GM18499 (cell line): ENCODE measurements at regions not wholly inside any gene's neighbourhood (a gene's known extent, or its start where the extent isn't known, plus 50 kb on each side); places are given as distances from the start of the nearest gene placed in this dataset.

Experiments used
- ATAC-seq: cut with Tn5 transposase; IDR thresholded peaks from one replicate; pipeline ENCODE4 v1.9.1; 2021; ENCODE audit warnings: moderate number of reproducible peaks; ENCODE audit not compliant: insufficient read depth, unreplicated experiment

GRCh38 chr1:37306461-37306860, 167.9 kb upstream of the ZC3H12A start:
- no peak for ATAC-seq

DNA sequence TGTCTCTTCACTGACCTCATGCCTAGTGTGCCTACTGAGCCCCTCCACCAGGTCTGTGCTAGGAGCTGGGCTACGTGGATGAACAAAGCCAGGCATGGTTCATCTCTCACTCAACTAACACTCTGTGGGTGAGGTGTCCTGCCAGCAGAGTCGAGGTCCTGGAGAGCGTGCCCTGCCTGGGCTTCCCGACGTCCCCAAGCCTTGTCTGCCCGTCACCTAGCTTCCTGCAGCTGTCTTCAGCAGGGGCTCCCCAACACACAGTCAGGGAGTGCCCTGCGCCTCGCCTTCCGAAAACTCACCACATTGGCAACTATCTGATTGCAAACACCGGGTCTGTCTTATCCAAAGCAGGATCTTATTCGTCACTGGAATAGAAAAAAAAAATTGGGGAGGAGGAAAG, 167.5 kb upstream of the ZC3H12A start:
- ATAC-seq: no peak

DNA sequence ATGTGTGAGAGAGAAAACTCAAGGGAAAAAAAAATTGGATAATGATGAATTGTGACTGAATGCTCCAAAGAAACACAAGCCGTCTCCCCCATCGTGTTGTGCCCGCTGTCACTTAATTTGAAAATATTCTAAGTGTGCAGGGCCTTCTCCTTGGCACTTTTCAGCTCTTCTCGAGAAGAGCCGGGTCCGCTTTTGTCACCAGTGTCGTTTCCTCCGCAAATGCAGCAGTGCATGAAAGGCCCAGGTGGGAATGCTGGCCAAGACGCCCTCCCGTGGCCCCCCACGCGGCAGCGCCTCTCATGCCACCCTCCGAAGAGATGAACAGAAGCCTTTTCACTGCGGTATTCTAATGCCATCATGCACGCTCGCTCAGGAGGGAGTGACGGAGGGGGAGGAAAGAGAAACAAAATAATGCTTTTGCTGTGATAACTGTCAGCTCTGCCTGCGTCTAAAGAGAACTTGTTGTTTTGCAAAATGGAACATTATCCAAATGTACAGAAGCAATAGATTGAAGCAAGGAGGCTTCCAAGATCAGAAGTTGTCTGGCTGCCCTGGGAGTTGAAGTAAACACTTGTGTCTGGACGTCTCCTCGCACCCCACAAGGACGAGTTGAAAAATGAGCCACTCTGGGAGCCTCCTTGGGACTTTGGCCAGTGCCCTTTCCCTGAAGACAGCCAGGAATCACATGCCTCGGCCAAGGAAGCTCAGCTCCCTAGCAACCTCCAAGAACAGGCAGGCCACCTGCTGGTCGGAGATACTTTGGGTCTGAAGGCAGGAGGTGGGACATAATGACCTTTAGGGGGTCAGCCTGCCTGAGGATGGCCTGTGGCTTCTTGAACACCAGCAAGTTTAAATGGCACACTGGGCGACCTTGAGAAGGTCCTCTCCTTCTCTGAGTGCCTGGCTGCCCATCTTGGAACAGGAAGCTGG, 166.1 kb upstream of the ZC3H12A start:
- no peak for ATAC-seq

DNA sequence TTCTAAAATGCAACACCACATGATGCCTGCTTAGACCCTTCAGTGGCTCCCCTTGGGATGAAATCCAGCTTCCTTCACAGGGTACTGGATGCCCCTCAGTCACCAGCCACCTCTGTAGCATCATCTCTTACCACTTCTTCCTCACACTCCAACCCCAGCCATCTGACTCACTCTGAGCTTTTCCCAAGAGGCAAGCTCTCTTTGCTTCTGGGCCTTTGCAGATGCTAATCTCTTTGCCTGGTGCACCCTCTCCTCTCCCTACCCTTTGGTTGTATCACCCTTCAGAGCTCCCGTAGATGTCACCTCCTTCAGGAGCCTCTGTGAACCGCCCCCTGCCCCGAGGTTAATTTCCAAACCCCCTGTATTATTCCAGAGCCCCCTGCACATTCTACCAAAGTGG, 164.8 kb upstream of the ZC3H12A start:
- ATAC-seq: no peak

DNA sequence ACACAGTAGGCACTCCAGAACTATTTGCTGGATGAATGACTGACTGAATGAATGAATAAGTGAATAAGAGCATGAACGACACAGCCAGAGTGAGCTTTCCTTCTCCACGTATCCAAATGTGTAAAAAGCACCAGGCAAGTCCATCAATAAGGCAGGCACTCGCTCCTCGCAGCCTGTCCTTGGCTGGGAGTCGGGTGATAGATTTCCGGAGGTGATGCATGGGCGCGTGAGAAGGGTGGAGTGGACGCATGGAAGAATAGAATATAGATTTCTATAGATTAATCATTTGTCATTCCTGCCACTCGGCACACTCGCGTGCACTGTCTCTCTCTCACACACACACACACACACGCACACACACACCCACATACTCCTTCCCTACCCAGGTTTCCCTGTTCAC, 164.3 kb upstream of the ZC3H12A start:
- ATAC-seq: no peak

DNA sequence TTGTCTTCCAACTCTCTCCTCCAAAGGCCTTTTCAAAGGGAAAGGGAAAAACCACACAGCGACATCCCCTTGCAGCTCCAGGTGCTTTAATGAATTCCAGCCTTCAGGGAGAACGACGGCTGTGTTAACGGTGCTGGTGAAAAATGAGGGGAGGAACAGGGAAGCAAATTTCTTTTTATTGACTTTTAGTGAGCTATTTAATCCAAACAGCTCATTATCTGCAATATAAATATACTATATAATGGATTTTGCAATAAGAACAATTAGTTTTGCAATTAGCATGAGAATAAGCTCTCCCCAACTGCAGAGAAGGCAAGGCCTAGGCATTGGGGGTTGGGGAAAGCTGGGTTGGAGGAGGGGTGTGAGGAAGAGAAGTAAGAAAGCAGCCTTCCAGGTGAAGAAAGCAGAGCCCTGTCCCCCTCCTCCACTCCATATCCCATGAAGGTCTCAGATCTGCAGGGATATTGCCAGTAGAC, 159.0 kb upstream of the ZC3H12A start:
- no peak for ATAC-seq

DNA sequence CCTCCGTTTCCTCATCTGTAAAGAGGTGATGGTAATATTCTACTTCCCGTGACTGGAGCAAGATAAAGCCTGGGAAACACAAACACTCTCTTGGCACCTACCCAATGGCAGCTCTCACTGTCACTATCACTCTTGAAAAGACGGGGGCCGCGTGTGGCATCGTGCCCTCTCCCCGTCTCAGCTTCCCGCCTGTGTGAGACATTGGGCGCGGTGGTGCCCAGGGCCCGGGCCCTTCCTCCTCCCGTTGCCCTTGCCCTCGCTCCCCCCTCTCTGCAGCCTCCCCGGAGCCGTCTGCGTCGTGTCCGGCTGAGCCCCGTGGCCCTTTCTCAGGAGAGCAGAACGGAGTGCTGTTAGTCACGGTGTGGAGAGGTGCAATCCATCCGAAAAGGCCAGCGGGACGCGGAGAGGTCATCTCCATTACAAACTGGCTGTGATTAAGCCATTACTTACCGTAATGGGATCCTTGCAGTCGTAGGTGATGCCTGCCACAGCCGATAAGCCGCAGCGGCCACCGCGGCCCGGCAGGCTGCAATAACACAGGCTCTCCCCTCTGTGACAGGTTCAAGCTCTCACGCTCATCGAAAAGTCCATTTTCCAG, 156.4 kb upstream of the ZC3H12A start:
- ATAC-seq: no peak

GRCh38 chr1:37318490-37318889, 155.9 kb upstream of the ZC3H12A start:
- ATAC-seq: no peak

GRCh38 chr1:37319284-37319683, 155.1 kb upstream of the ZC3H12A start:
- ATAC-seq: no peak

DNA sequence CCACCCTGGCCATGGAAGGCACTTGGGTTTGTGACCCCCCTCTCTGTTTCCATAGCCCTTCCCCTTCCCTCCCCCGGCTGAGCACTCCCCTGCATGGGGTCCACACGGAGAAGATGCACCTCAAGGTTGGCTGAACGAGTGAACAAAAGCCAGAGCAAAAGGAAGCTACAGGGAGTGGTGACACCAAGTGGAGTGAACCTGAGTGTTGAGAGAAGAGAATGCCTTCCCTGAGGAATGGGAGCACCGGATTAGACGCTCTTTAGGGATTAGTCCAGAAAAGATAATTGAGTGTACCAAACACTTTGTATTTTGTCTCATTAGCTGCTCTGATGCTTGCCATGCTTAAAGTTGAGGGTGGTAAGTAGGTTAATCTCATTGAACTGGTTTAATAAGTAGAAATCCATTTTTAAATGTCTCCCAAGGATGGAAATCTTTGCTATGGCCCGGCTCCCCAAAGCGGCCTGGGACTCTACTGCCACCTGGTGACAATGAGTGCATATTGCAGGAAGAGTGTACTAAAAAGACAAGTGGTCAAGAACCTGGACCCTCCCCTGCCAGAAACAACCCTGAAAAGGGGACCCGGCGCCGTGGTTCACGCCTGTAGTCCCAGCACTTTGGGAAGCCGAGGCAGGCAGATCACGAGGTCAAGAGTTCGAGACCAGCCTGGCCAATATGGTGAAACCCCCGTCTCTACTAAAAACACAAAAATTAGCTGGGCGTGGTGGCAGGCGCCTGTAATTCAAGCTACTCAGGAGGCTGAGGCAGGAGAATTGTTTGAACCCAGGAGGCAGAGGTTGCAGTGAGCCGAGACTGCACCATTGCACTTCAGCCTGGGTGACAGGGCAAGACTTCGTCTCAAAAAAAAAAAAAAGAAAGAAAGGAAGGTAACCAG, 150.6 kb upstream of the ZC3H12A start:
- ATAC-seq: no peak

- no peak for ATAC-seq
Observed at GRCh38 chr1:37325010-37325409, 149.4 kb upstream of the ZC3H12A start.

DNA sequence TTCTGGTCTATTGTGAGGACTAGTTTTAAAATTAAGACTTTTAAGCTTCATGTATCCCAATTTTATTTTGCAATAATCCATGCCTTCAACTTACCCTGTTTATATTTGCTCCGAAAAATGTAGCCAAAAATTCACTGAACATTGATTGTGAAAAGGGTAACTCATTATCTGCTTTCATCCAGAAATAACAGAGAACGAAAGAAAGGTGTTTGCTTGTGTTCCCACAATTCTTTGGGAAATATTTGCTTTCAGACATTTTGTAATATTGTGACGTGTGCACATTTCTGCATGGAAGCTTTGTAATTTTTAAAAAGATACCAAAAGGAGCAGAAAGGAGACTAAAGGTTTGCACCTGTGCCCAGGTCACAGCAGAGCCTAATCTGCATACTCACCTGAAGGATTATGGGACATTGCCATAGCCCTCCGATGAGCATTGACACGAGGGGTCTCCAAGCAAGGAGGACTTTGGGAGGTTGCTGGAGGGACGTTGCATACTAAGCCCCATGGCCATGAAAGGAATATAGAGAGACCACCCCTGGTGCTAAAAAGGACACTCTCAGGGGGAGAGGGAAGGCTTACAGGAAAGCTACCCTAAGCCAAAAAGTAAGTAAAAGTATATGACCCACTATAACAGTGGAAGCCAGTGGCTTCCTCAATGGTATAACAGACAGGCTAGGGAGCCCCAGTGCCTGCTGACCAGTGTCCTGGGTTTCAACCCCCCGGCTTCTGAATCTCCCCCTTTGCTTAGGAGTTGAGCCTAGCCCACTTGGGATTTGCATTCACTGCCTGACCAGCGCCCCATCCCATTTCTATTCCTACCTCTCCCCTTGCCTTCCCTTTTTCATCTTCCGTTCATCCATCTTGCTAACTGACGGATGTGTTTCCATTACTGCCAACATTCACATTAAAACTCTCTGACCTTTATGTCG, 148.6 kb upstream of the ZC3H12A start:
- no peak for ATAC-seq

DNA sequence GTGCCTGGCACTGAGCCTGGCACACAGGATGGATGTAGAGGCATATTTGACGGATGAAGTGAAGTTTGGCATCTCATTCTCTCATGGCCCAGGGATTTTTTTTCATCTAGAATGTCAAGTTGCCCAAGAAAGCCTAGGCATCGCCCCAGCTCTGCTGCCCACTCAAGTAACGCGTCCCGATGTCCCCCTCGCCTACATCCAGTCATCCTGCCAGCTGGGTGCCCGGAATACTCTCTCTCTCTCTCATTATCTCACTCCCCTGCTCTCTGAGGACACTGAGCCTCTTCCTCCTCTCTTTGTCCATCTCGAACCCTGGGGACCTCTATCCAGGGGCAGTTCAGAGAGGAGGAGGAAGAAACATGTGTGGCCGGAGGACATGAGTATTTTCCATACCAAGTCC, 142.3 kb upstream of the ZC3H12A start:
- no peak for ATAC-seq

DNA sequence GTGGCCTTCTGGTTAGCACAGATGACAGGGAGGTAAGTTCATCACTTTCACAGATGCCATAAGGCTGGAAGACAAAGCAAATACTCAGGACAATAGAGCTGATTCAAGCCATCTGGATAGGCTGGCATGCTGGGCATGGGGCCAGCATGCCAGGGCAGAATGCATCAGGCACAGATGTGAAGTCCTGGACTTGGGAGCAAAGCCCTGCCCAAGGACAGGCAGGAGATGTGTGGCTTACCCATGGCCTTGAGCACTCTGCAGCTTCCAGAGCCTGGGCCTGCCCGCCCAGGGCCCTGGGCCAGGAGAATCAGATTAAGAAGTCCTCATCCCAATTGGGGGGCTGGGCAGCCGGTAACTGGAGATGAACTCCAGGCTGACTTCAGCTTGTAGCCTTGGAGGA, 135.7 kb upstream of the ZC3H12A start:
- no peak for ATAC-seq

- no peak for ATAC-seq
Observed at GRCh38 chr1:37342736-37343135, 131.6 kb upstream of the ZC3H12A start.

DNA sequence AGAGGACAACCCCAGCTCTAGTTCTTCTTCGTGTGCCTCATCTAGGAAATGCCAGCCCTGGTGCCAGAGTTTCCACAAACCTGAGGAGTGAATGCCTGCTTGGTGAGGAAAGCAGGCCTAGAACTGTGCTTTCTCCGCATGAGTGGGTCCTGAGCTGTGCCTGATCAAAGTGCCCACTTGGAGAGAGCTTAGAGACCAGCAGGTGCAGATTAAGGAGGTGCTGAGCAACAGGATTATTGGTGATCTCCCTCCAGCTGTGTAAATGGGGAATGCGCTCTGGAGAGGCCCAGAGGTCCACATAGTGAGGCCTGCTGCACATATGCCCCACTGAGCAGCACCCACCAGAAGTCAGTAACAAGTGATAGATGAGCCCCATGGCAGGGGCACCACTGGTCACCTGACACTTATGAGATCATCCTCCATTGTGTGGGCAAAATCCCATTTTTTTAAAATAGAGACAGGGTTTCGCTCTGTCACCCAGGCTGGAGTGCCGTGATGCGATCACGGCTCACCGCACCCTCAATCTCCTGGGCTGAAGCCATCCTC, 127.2 kb upstream of the ZC3H12A start:
- no peak for ATAC-seq

- ATAC-seq: no peak
Observed at GRCh38 chr1:37353871-37354270, 120.5 kb upstream of the ZC3H12A start.

DNA sequence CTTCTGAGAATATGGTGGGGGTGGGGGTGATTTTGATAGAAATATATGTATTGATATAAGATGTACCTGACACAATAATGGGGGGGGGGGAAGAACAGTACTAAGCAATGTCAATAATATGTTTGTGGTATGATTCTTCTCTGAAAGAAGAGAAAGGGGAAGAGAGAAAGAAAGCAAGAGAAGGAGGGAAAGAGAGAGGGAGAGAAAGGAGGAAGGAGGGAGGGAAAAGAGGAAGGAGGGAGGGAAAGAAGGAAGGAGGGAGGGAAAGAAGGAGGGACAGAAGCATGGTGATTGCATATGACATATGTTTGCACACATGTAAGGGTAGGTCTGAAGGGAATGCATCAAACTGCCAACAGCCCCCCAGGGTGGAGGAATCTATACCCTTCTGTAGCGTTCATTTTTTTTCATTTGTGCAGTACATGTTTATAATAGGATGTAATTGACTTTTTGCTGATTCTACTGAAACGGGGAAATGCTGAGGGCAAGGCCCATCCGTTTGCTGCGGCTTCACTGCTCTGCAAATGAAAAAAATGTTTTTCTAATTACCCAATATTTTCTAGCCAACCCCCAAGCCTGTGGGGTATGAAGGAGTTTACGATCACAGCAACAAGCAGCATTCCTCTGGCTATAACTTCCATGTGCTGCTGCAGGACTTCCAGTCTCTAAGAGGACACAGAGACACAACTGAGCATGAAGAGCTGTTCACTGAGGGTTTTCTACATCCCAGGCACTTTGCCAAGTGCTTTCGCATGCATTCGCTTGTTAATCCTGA, 119.3 kb upstream of the ZC3H12A start:
- ATAC-seq: no peak

DNA sequence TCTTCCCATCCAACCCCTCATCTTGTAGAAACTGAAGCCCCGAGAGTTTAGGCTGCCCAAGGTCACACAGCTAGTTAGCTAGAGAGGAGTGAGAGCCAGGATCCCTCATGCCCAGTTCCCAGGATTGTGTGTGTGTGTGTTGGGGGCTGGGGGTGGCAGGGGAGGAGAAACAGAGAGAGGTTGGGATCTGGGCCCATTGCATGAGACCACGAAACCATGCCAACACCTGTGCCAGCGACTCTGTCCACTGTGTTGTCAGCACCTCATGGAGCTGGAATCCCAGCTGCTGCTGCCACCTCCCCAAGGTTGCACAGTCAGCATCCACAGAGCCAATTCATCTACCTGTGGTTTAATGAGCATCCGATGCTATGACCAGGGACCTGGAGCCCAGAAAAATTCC, 115.4 kb upstream of the ZC3H12A start:
- no peak for ATAC-seq
